HL-60 (cell line): ENCODE measurements at regions not wholly inside any gene's neighbourhood (a gene's known extent, or its start where the extent isn't known, plus 50 kb on each side); places are given as distances from the start of the nearest gene placed in this dataset.

Source experiments
- DNase-seq, 2 experiments: peaks; one replicate each; pipeline ENCODE4 v3.0.0-alpha.2; 2010 to 2020; ENCODE audit warnings: low read depth in 1 of 2, low spot score in 1 of 2
- H3K27ac ChIP-seq: fragments of 250-450 bp; sonication (Bioruptor Pico); replicated peaks from 2 replicates; pipeline ENCODE4 v1.5.1; 2020; ENCODE audit warnings: mild to moderate bottlenecking, moderate library complexity
- H3K27me3 ChIP-seq: fragments of 250-450 bp; sonication (Bioruptor Pico); 2 replicates; pipeline ENCODE4 v1.5.1; 2021; ENCODE audit warnings: mild to moderate bottlenecking, moderate library complexity; ENCODE audit not compliant: insufficient read depth, poor library complexity, severe bottlenecking
- H3K4me3 ChIP-seq: replicated peaks from 2 replicates; pipeline ENCODE4 v1.5.1; 2011; ENCODE audit warnings: mild to moderate bottlenecking, control low read depth, low read length; ENCODE audit not compliant: insufficient read depth
- CTCF ChIP-seq: IDR thresholded peaks from one replicate; pipeline ENCODE4 v1.5.1; 2011; ENCODE audit warnings: low read length, control low read depth, inconsistent platforms; ENCODE audit not compliant: insufficient read depth
- GABPA ChIP-seq: IDR thresholded peaks from 2 replicates; pipeline ENCODE4 v1.6.1; 2012; ENCODE audit warnings: low read depth
- POLR2AphosphoS5 ChIP-seq: IDR thresholded peaks from 2 replicates; pipeline ENCODE4 v1.6.1; 2012; ENCODE audit warnings: low read depth
- REST ChIP-seq: IDR thresholded peaks from 2 replicates; pipeline ENCODE4 v1.6.1; 2012; ENCODE audit warnings: low read depth; ENCODE audit not compliant: insufficient replicate concordance
- SPI1 ChIP-seq: IDR thresholded peaks from 2 replicates; pipeline ENCODE4 v1.6.1; 2012; ENCODE audit warnings: low read depth, mild to moderate bottlenecking, borderline replicate concordance

GRCh38 chr11:129298988-129299387, 76.7 kb upstream of the BARX2 start:
- no peak overlapping the region for H3K4me3 ChIP-seq
- H3K27me3 ChIP-seq = no peaks in the 10 kb centered on the region
- H3K27ac ChIP-seq = no peak overlapping the region
- DNase-seq = no peak
- no peak for TF ChIP-seq SPI1
- no peak for TF ChIP-seq REST
- TF ChIP-seq CTCF = no peak

- no peak for DNase-seq
- H3K4me3 ChIP-seq = no peak overlapping the region
- H3K27me3 ChIP-seq = no peaks in the 10 kb centered on the region
Observed at GRCh38 chr11:129295746-129296145, 79.9 kb upstream of the BARX2 start.

GRCh38 chr11:129292771-129293170, 82.9 kb upstream of the BARX2 start:
- no peak overlapping the region for H3K27ac ChIP-seq
- H3K4me3 ChIP-seq = no peak overlapping the region
- no peak for DNase-seq
- TF ChIP-seq REST (no peak), SPI1 (no peak), POLR2AphosphoS5 (no peak), GABPA (no peak), CTCF (no peak)
- no peaks in the 10 kb centered on the region for H3K27me3 ChIP-seq

More at GRCh38 chr11:129295746-129296145, 79.9 kb upstream of the BARX2 start:
- TF ChIP-seq GABPA (no peak), CTCF (no peak), POLR2AphosphoS5 (no peak), SPI1 (no peak), REST (no peak)
- H3K27ac ChIP-seq = no peak overlapping the region
